ENCODE measurements at regions not wholly inside any gene's neighbourhood (a gene's known extent, or its start where the extent isn't known, plus 50 kb on each side); places are given as distances from the start of the nearest gene placed in this dataset.
"Not testable (repeated sequence)": the region's sequence is repeated elsewhere in the genome, so short reads cannot be mapped to it uniquely, and the experiment has no call there.

DNA sequence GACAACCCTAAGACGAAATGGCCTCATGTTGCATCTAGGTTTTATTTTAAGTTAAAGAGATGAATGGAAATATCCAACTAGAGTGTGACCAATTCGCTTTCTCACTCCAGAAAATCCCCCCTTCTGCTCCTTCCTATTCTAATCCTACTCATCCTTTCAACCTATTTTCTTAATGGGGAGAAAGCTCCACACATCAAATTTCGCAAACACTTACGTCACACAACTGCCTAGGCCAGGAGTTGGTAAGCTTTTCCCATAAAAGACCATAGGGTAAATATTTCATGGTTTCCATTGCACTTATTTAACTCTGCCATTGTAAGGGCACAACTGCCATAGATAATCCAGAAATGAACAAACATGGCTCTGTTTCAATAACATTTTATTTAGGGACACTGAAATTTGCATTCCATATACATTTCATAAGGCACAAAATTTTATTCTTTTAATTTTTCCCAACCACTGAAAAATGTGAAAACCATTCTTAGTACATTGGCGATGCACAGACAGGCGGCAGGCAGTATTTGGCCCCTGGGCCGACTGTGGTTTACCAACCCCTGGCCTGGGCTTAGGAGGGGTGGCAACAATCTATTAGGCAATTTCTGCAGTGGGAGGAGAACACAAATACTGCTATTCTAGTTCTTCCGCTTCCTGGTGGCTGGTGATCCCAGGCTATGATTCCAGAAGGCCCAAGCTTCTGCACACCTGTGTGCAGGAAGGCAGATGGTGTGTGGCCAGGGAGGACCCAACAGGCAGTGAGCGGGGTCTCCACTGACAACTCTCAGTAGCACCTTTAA, 67.2 kb upstream of the FOXN3 start:
- no peak for DNase-seq

GRCh38 chr14:89481196-89481595, 64.2 kb upstream of the FOXN3 start:
- no peak for DNase-seq

DNA sequence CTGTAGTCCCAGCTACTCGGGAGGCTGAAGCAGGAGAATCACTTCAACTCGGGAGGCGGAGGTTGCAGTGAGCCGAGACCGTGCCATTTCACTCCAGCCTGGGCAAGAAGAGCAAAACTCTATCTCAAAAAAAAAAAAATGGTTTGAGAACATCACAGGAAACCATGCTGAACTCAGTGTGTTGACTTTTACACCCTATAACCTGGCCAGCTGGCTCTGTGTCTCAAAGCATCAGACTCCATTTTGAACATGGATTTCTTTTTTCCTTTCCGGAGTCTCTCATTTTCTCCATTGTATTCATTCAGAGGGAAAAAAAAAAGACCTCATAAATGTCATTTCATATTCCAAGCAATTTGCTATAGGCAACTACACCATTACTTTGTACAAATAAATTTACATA, 63.2 kb upstream of the FOXN3 start:
- no peak for DNase-seq

- no peak for DNase-seq
Observed at GRCh38 chr14:89479802-89480201, 62.8 kb upstream of the FOXN3 start.

DNA sequence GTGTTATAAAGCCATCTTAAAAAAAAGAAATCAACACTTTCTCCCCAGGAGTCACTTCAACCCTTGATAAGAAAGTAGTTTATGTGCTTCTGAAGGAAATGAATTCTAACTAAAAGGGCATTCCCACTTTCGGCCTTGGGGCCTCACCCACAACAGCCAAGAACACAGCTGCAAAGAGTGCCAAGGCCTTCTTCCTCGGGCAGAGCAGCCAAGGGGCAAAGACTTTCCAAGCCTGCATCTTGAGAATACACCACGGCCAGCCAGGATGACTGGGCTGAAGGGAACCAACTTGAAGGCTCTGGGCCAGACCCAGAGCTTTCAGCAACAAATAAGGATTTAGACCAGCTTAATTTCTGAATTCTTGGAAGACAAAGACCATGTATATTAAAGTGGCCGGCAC, 60.4 kb upstream of the FOXN3 start:
- no peak for DNase-seq

GRCh38 chr14:89476354-89476896, 59.4 kb upstream of the FOXN3 start:
- no peak for DNase-seq

DNA sequence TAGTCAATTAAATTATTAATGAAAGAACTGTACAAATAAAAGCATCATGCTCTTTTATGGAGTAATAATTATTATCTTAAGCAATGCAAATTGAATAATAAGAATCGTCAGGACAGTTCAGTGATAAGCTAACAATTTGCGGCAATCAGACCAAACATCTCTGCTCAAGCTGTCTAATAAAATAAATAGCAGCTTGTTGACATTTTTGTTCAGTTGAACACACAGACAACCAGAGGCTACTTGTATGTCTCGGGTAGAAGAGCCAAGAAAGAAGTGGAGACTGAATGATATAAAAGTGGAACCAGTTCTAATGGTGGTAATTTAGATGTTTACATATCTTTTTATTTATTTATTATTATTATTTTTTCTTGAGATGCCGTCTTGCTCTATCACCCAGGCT, 57.4 kb upstream of the FOXN3 start:
- no peak for DNase-seq

- DNase-seq = no peak
Observed at GRCh38 chr14:89473989-89474388, 57.0 kb upstream of the FOXN3 start.

DNA sequence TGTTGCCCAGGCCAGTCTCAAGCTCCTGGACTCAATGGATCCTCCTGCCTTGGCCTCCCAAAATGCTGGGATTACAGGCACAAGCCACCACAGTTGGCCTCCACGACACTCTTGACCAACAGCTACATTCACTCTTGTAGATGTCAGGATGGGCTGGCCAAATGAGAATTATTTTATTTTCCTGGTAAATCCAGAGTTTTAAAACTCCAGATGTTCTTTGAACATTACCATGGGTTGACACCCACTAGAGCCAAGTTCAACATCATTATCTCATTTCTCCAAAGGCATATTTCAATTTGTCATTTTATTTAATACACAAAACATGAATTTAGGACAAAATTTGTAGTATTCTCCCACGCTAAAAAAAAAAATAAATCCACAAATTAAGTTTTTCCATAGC, 56.5 kb upstream of the FOXN3 start:
- DNase-seq = no peak

DNA sequence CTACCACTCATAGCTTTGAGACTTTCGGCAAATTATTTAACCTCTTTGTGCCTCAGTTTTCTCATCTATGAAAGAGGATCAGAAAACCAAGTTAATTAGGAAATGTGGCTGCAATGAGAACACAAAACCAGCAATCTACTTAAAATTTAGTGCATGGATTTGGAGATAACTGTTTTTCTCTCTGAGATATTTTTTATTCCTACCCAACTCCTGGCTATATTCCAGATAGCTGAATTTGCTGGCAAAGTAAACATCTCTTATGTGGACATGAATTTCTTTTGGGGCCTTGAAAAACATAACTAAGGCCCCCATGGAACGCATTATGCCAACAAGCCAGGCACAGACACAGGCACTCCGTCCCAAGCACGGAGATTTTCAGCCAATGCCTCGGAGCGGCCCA, 53.4 kb upstream of the FOXN3 start:
- no peak for DNase-seq

GRCh38 chr14:89469210-89470198, 52.5 kb upstream of the FOXN3 start:
- no peak for DNase-seq

DNA sequence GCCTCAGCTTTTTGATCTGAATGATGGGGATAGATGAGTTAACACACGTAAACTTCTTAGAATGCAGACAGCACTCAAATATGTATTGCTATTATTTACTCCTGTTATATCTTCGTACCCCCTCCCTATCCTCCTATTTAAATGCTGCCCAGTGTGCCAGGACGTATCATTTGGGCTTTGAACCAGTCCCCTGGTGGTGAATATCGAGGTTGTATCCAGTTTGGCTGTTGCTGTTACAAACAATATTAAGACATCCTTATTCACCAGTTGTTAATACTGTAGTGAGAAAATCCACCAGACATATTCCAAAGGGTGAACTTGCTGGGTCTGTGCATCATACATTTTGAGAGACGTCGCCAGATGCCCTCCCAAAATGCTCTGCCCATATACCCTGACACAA, 51.5 kb upstream of the FOXN3 start:
- no peak for DNase-seq

DNA sequence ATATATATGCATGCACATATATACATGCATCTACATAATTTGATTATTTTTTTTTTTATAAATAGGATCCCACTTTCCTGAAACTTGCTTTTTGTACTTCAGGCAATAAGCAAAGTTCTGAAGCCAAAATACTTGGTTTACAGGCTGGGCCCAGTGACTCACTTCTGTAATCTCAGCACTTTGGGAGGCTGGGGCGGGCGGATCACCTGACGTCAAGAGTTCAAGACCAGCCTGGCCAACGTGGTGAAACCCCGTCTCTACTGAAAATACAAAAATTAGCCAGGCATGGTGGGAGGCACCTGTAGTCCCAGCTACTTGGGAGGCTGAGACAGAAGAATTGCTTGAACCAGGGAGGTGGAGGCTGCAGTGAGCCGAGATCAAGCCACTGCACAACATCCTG, 51.0 kb upstream of the FOXN3 start:
- not testable (repeated sequence) for DNase-seq

DNA sequence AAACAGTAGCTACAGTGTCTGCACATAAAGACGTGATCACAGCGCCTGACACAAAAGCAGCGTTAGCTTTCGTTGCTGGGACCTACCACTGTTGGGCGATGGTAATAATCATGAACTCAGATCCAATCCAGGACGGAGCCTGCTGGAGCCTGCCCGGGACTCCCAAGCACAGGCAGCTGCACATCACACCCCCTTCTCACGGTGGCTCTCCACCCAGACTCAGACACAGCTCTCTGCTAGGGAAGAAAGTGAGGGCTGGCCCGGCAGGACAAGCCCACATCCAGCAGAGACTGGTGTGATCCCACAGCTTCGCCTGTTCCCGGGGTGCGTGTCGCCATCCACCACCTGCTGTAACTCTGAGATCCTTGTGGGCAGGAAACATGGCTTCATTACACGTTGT, 49.9 kb upstream of the FOXN3 start:
- no peak for DNase-seq
